ENCODE measurements at regions not wholly inside any gene's neighbourhood (a gene's known extent, or its start where the extent isn't known, plus 50 kb on each side); places are given as distances from the start of the nearest gene placed in this dataset.

DNA sequence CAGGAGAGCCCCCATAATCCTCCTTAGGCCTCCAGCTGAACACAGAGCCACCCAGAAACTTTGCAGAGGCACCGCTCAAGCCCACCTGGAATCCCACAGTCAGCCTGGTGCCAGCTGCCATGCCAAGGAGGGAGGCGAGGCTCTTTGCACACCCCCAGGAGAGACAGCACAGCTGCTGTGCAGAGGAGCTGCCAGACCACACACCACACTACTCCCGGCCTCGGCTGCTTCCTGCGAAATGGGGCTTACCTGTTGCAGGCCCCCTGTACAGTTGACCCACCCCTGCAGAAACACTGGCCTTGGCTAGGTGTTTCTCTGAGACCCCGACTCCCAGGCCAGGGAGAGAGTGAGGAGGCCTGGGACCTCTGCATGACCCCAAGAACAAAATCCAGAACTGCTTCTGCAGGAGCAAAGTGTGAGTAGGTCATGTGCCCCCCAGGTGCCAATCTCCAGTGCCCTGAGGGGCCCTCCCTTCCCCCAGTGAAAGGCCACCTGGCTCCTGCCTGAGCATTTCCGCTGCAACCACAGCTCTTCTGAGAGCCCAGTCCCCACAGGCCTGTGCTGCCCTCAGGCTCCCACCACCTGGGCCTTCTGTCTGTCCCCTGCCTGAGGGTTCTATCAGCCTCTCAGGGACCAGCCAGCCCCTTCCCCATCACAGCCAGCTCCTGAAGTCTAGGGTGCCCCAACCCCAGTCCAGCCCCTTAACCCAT is 580.4 kb downstream of the UQCRFS1 start:
- TF ChIP-seq, protein P1, sequence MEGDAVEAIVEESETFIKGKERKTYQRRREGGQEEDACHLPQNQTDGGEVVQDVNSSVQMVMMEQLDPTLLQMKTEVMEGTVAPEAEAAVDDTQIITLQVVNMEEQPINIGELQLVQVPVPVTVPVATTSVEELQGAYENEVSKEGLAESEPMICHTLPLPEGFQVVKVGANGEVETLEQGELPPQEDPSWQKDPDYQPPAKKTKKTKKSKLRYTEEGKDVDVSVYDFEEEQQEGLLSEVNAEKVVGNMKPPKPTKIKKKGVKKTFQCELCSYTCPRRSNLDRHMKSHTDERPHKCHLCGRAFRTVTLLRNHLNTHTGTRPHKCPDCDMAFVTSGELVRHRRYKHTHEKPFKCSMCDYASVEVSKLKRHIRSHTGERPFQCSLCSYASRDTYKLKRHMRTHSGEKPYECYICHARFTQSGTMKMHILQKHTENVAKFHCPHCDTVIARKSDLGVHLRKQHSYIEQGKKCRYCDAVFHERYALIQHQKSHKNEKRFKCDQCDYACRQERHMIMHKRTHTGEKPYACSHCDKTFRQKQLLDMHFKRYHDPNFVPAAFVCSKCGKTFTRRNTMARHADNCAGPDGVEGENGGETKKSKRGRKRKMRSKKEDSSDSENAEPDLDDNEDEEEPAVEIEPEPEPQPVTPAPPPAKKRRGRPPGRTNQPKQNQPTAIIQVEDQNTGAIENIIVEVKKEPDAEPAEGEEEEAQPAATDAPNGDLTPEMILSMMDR (conservative IDR thresholded peaks at IDR 0.05; ENCODE audit: low read depth, low read length), result no peak
- TF ChIP-seq EZH2 (IDR thresholded peaks at IDR 0.05; ENCODE audit: borderline replicate concordance, low read depth, low read length, poor library complexity, severe bottlenecking), result no peak
